Body of pancreas (tissue), 4 donors: ENCODE measurements at regions not wholly inside any gene's neighbourhood (a gene's known extent, or its start where the extent isn't known, plus 50 kb on each side); places are given as distances from the start of the nearest gene placed in this dataset.

Experiments used
- ATAC-seq: fragments of 150-250 bp; one replicate; pipeline ENCODE4 v1.9.1; 2016
- DNase-seq, 4 donors: peaks; one replicate each; pipeline ENCODE4 v3.0.0-alpha.2; 2019
- H3K27ac ChIP-seq, 4 donors: fragments of 200-600 bp; sonication (generic); 1 replicate in 3 of 4; 2 replicates in 1 of 4; pipeline versions ENCODE4 v1.5.1 to v1.6.1; 2016 to 2019; ENCODE audit warnings: mild to moderate bottlenecking in 1 of 4, mixed read lengths in 1 of 4, moderate library complexity in 1 of 4
- H3K27me3 ChIP-seq, 2 donors: fragments of 200-600 bp; sonication (generic); one replicate each; pipeline ENCODE4 v1.6.0; 2016; ENCODE audit warnings: mild to moderate bottlenecking in 1 of 2
- H3K36me3 ChIP-seq, 2 donors: fragments of 200-600 bp; sonication (generic); replicated peaks in 1 of 2; 2 replicates each; pipeline ENCODE4 v1.5.1; 2016; ENCODE audit warnings: low read depth in 2 of 2; ENCODE audit not compliant: insufficient read depth in 1 of 2
- H3K4me1 ChIP-seq: fragments of 200-600 bp; sonication (generic); one replicate; pipeline ENCODE4 v1.6.0; 2016
- H3K4me3 ChIP-seq, 2 donors: fragments of 200-600 bp; sonication (generic); 1 replicate in 1 of 2; 2 replicates in 1 of 2; pipeline ENCODE4 v1.5.1; 2016 to 2019
- H3K9me3 ChIP-seq, 3 donors: fragments of 200-600 bp; sonication (generic); 1 replicate in 2 of 3; 2 replicates in 1 of 3; pipeline ENCODE4 v1.5.1; 2016
- CTCF ChIP-seq, 7 experiments: fragments of 450-650 bp in 4 of 7; fragments of 200-600 bp in 3 of 7; sonication (generic) in 3 of 7; IDR thresholded peaks; one replicate each; pipeline ENCODE4 v1.5.1; 2016 to 2019; ENCODE audit warnings: antibody characterized with exemption in 7 of 7
- POLR2A ChIP-seq, 3 donors: fragments of 450-650 bp; IDR thresholded peaks; one replicate each; pipeline ENCODE4 v1.6.1; 2016; ENCODE audit warnings: antibody characterized with exemption in 3 of 3, mild to moderate bottlenecking in 2 of 3
- WGBS, 2 donors: methylation state at CpG; one replicate each; pipeline ENCODE4 v1.1.5; 2017; 5-methylcytosine and 5-hydroxymethylcytosine counted together
- intact Hi-C: fragments of 100-400 bp; cut with DNase I; formaldehyde crosslinking; loops from one replicate; pipeline ENCODE4 v1.15.1; 2023

- ATAC-seq (no peak), DNase-seq (peak in 1 of 4 donors; percentile 6)
- Histone ChIP-seq H3K36me3 (no peaks in the 10 kb centered on the region), H3K27ac (no peak overlapping the region), H3K4me3 (no peak overlapping the region), H3K27me3 (no peaks in the 10 kb centered on the region), H3K4me1 (no peaks in the 10 kb centered on the region), H3K9me3 (no peaks in the 10 kb centered on the region)
- TF ChIP-seq CTCF (IDR thresholded peaks at IDR 0.05) (no peak), POLR2A (IDR thresholded peaks at IDR 0.05) (no peak)
- 86 to 93% methylated on average over 1 of the region's 1 CpG for WGBS, 2 donors
- intact Hi-C loops: no loop called here
Observed at GRCh38 chr6:43963203-43963602, 164.0 kb downstream of the MRPL14 start.

GRCh38 chr6:43962458-43962857, 164.8 kb downstream of the MRPL14 start:
- H3K27me3 ChIP-seq: no peaks in the 10 kb centered on the region
- no peak for DNase-seq
- TF ChIP-seq POLR2A (IDR thresholded peaks at IDR 0.05): no peak
- TF ChIP-seq CTCF (IDR thresholded peaks at IDR 0.05): no peak
- 91 to 93% methylated on average over 5 of the region's 5 CpGs for WGBS, 2 donors
- no peaks in the 10 kb centered on the region for H3K9me3 ChIP-seq
- intact Hi-C loops: no loop called here
- no peaks in the 10 kb centered on the region for H3K36me3 ChIP-seq
- H3K27ac ChIP-seq: no peak overlapping the region
- H3K4me1 ChIP-seq: no peaks in the 10 kb centered on the region
- H3K4me3 ChIP-seq: no peak overlapping the region
- ATAC-seq: no peak

GRCh38 chr6:43957273-43957672, 170.0 kb downstream of the MRPL14 start:
- intact Hi-C loops: loop anchor here (10.0 kb wide), 1 partner anchor 118 kb away; no protein-coding TSS in a partner anchor
- DNase-seq (no peak), ATAC-seq (no peak)
- TF ChIP-seq POLR2A (IDR thresholded peaks at IDR 0.05) (no peak), CTCF (IDR thresholded peaks at IDR 0.05) (no peak)
- Histone ChIP-seq H3K27me3 (no peaks in the 10 kb centered on the region), H3K27ac (no peak overlapping the region), H3K4me1 (peaks cover 12% of the 10 kb centered on the region), H3K36me3 (no peaks in the 10 kb centered on the region), H3K9me3 (no peaks in the 10 kb centered on the region), H3K4me3 (no peak overlapping the region)
- WGBS, 2 donors: 38 to 40% methylated on average over 3 of the region's 3 CpGs

GRCh38 chr6:43956478-43956877, 170.8 kb downstream of the MRPL14 start:
- H3K4me3 ChIP-seq: no peak overlapping the region
- no peaks in the 10 kb centered on the region for H3K9me3 ChIP-seq
- TF ChIP-seq CTCF (IDR thresholded peaks at IDR 0.05) (no peak), POLR2A (IDR thresholded peaks at IDR 0.05) (no peak)
- H3K27ac ChIP-seq: no peak overlapping the region
- no peak for ATAC-seq
- peaks cover 15% of the 10 kb centered on the region for H3K4me1 ChIP-seq
- no peak for DNase-seq
- intact Hi-C loops: loop anchor here (10.0 kb wide), 1 partner anchor 118 kb away; no protein-coding TSS in a partner anchor
- H3K36me3 ChIP-seq: no peaks in the 10 kb centered on the region
- H3K27me3 ChIP-seq: no peaks in the 10 kb centered on the region
- 93 to 98% methylated on average over 3 of the region's 3 CpGs for WGBS, 2 donors
